Gastrocnemius medialis (tissue), 4 donors: ENCODE measurements at regions not wholly inside any gene's neighbourhood (a gene's known extent, or its start where the extent isn't known, plus 50 kb on each side); places are given as distances from the start of the nearest gene placed in this dataset.

ENCODE experiments used
- CTCF ChIP-seq, 5 experiments: fragments of 450-650 bp in 3 of 5; fragments of 200-600 bp in 2 of 5; sonication (generic) in 2 of 5; IDR thresholded peaks in 4 of 5; conservative IDR thresholded peaks in 1 of 5; 1 replicate in 4 of 5; 2 replicates in 1 of 5; pipeline ENCODE4 v1.5.1; 2016 to 2019; ENCODE audit warnings: antibody characterized with exemption in 5 of 5, mild to moderate bottlenecking in 3 of 5, moderate library complexity in 3 of 5
- POLR2A ChIP-seq, 2 donors: fragments of 450-650 bp; IDR thresholded peaks; one replicate each; pipeline ENCODE4 v1.6.1; 2017; ENCODE audit warnings: antibody characterized with exemption in 2 of 2, mild to moderate bottlenecking in 2 of 2, moderate library complexity in 2 of 2

- TF ChIP-seq CTCF (IDR thresholded peaks at IDR 0.05 in 4 of 5, conservative IDR thresholded peaks at IDR 0.05 in 1 of 5) = no peak
- TF ChIP-seq POLR2A (IDR thresholded peaks at IDR 0.05) = no peak
Observed at GRCh38 chr16:86090461-86091170, 191.7 kb downstream of the IRF8 start.
